OCI-LY7 (cell line): ENCODE measurements at regions not wholly inside any gene's neighbourhood (a gene's known extent, or its start where the extent isn't known, plus 50 kb on each side); places are given as distances from the start of the nearest gene placed in this dataset.

Source experiments
- CTCF ChIP-seq: fragments of 200-600 bp; sonication (generic); conservative IDR thresholded peaks from 2 replicates; pipeline ENCODE4 v1.5.1; 2014; ENCODE audit warnings: mild to moderate bottlenecking, antibody characterized with exemption, low read length, moderate library complexity, mixed read lengths
- EZH2phosphoT487 ChIP-seq: fragments of 200-600 bp; sonication (generic); IDR thresholded peaks from 2 replicates; pipeline ENCODE4 v1.6.1; 2018; ENCODE audit warnings: low read depth, borderline replicate concordance, mild to moderate bottlenecking, mixed run types, antibody characterized with exemption, low read length, moderate library complexity, mixed read lengths

GRCh38 chr2:221144909-221145308 is 427.2 kb downstream of the EPHA4 start:
- TF ChIP-seq CTCF (no peak), EZH2phosphoT487 (no peak)
